Peyer's patch (tissue), 4 donors: ENCODE measurements at regions not wholly inside any gene's neighbourhood (a gene's known extent, or its start where the extent isn't known, plus 50 kb on each side); places are given as distances from the start of the nearest gene placed in this dataset.

Experiments used
- DNase-seq, 3 donors: peaks; one replicate each; pipeline ENCODE4 v3.0.0-alpha.2; 2017 to 2019
- H3K27ac ChIP-seq, 4 donors: fragments of 200-600 bp; sonication (generic); one replicate each; pipeline ENCODE4 v1.5.1; 2016 to 2019
- H3K27me3 ChIP-seq, 2 donors: fragments of 200-600 bp; sonication (generic); one replicate each; pipeline ENCODE4 v1.5.1; 2019
- H3K36me3 ChIP-seq, 3 donors: fragments of 200-600 bp; sonication (generic); one replicate each; pipeline ENCODE4 v1.5.1; 2016 to 2019
- H3K4me1 ChIP-seq, 4 donors: fragments of 200-600 bp; sonication (generic); one replicate each; pipeline ENCODE4 v1.5.1; 2016 to 2019
- H3K4me3 ChIP-seq, 4 donors: fragments of 200-600 bp; sonication (generic); 1 replicate in 3 of 4; 2 replicates in 1 of 4; pipeline ENCODE4 v1.5.1; 2016 to 2019; ENCODE audit warnings: mild to moderate bottlenecking in 1 of 4
- H3K9me3 ChIP-seq, 4 donors: fragments of 200-600 bp; sonication (generic); one replicate each; pipeline ENCODE4 v1.5.1; 2016 to 2019; ENCODE audit warnings: mild to moderate bottlenecking in 1 of 4
- CTCF ChIP-seq, 6 experiments: fragments of 450-650 bp in 4 of 6; fragments of 200-600 bp in 2 of 6; sonication (generic) in 1 of 6; IDR thresholded peaks; one replicate each; pipeline ENCODE4 v1.5.1; 2017 to 2019; ENCODE audit warnings: antibody characterized with exemption in 6 of 6, mild to moderate bottlenecking in 3 of 6, moderate library complexity in 1 of 6
- POLR2A ChIP-seq, 2 donors: fragments of 450-650 bp; IDR thresholded peaks; one replicate each; pipeline ENCODE4 v1.5.1; 2017; ENCODE audit warnings: antibody characterized with exemption in 2 of 2, mild to moderate bottlenecking in 2 of 2, moderate library complexity in 2 of 2

GRCh38 chr20:60993433-60994044 lies 258.5 kb upstream of the CDH4 start:
- Histone ChIP-seq H3K4me3 (no peak overlapping the region), H3K9me3 (no peaks in the 10 kb centered on the region), H3K4me1 (no peaks in the 10 kb centered on the region), H3K27ac (no peak overlapping the region), H3K36me3 (no peaks in the 10 kb centered on the region), H3K27me3 (no peaks in the 10 kb centered on the region)
- no peak for TF ChIP-seq CTCF (IDR thresholded peaks at IDR 0.05)
- no peak for TF ChIP-seq POLR2A (IDR thresholded peaks at IDR 0.05)
- DNase-seq, result no peak

- Histone ChIP-seq H3K27me3 (no peaks in the 10 kb centered on the region), H3K36me3 (no peaks in the 10 kb centered on the region), H3K4me3 (no peak overlapping the region), H3K4me1 (no peaks in the 10 kb centered on the region), H3K27ac (no peak overlapping the region), H3K9me3 (no peaks in the 10 kb centered on the region)
- TF ChIP-seq POLR2A (IDR thresholded peaks at IDR 0.05) (no peak), CTCF (IDR thresholded peaks at IDR 0.05) (no peak)
- DNase-seq, result no peak
Observed at GRCh38 chr20:60999250-60999649, 252.8 kb upstream of the CDH4 start.

DNA sequence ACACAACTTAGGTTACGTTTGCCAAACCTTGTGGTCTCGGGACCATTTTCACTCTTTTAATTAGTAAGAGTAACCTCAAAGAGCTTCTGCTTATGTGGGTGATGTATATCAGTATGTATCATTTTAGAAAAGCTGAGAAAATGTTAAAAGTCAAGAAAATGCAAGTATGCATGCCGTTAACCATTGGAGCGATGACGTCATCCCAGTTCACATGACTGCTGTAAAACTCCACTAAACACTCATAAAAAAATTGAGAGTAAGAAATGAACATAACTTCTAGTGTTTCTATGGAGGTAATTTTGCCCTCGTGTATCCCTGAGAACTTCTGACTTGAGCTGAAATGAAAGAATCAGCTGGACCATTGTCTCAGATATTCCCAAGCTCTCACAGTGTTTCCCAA lies 250.0 kb upstream of the CDH4 start:
- Histone ChIP-seq H3K27ac (no peak overlapping the region), H3K9me3 (no peaks in the 10 kb centered on the region), H3K27me3 (no peaks in the 10 kb centered on the region), H3K4me3 (no peak overlapping the region), H3K4me1 (no peaks in the 10 kb centered on the region), H3K36me3 (no peaks in the 10 kb centered on the region)
- no peak for TF ChIP-seq CTCF (IDR thresholded peaks at IDR 0.05)
- TF ChIP-seq POLR2A (IDR thresholded peaks at IDR 0.05), result no peak
- DNase-seq, result no peak

DNA sequence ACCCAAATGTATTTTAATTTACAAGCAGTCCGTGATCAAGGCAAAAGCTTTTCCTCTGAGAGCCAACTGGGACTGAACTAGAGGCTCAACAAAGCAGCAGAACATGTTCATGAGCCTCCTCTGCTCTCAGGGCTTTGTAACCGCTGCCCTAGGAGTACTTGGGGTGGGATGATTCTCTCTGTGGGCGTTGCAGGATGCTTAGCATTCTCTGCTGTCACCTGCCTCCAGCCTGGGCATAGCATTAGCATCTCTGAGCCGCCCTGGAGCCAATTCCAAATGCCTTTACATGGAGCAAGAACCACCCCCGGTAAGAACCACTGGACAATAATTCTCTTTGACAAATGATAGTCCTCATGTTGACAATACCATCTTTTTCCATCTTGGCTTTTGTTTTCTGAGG lies 237.6 kb upstream of the CDH4 start:
- TF ChIP-seq POLR2A (IDR thresholded peaks at IDR 0.05) (no peak), CTCF (IDR thresholded peaks at IDR 0.05) (no peak)
- no peaks in the 10 kb centered on the region for H3K9me3 ChIP-seq

GRCh38 chr20:61015602-61016001 lies 236.5 kb upstream of the CDH4 start:
- Histone ChIP-seq H3K4me3 (no peak overlapping the region), H3K27ac (no peak overlapping the region), H3K36me3 (no peaks in the 10 kb centered on the region), H3K27me3 (no peaks in the 10 kb centered on the region), H3K4me1 (no peaks in the 10 kb centered on the region), H3K9me3 (no peaks in the 10 kb centered on the region)
- no peak for TF ChIP-seq POLR2A (IDR thresholded peaks at IDR 0.05)
- TF ChIP-seq CTCF (IDR thresholded peaks at IDR 0.05), result no peak
- no peak for DNase-seq

More for the DNA sequence above, 237.6 kb upstream of the CDH4 start:
- DNase-seq, result no peak
- H3K36me3 ChIP-seq, result no peaks in the 10 kb centered on the region
- H3K4me1 ChIP-seq, result no peaks in the 10 kb centered on the region
- H3K27ac ChIP-seq, result no peak overlapping the region
- H3K4me3 ChIP-seq, result no peak overlapping the region
- H3K27me3 ChIP-seq, result no peaks in the 10 kb centered on the region

DNA sequence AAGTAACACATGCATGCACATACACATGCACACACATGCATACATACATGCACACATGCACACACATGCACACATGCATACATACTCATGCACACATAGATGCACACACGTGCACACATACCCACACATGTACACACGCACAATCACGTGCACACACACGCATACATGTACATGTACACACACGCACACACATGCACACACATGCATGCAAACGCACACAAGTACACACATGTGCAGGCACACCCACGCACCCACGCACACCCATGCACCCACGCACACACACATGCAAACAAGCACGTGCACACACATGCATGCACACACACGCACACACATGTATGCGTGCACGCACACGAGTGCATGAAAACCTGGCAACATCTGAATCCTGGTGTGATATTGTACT lies 232.7 kb upstream of the CDH4 start:
- no peak overlapping the region for H3K4me3 ChIP-seq
- no peaks in the 10 kb centered on the region for H3K4me1 ChIP-seq
- no peak overlapping the region for H3K27ac ChIP-seq
- no peak for DNase-seq
- TF ChIP-seq CTCF (IDR thresholded peaks at IDR 0.05) (no peak), POLR2A (IDR thresholded peaks at IDR 0.05) (no peak)
- no peaks in the 10 kb centered on the region for H3K36me3 ChIP-seq
- no peaks in the 10 kb centered on the region for H3K9me3 ChIP-seq
- H3K27me3 ChIP-seq, result no peaks in the 10 kb centered on the region
